ENCODE measurements at regions not wholly inside any gene's neighbourhood (a gene's known extent, or its start where the extent isn't known, plus 50 kb on each side); places are given as distances from the start of the nearest gene placed in this dataset.

- Histone ChIP-seq H3K14ac (replicated peaks; ENCODE audit: low read depth, low read length) (no peak overlapping the region), H3K4me2 (ENCODE audit: low read depth, low read length) (peak overlapping the region; percentile 55), H2BK120ac (ENCODE audit: low read depth, low read length) (no peak overlapping the region), H4K5ac (ENCODE audit: low read depth, low read length) (no peak overlapping the region), H2BK5ac (ENCODE audit: low read depth, low read length, poor library complexity, severe bottlenecking) (no peak overlapping the region), H3K56ac (ENCODE audit: extremely low read depth, insufficient read depth, low read length) (no peak overlapping the region), H4K20me1 (ENCODE audit: insufficient read depth, low read length) (no peaks in the 10 kb centered on the region), H3K9me1 (ENCODE audit: insufficient read depth, low read length) (no peaks in the 10 kb centered on the region), H3K18ac (ENCODE audit: low read depth, low read length) (no peak overlapping the region), H2BK20ac (ENCODE audit: low read depth, low read length) (no peak overlapping the region), H3K36me3 (ENCODE audit: control insufficient read depth, insufficient read depth, low read length) (no peaks in the 10 kb centered on the region), H3K27me3 (ENCODE audit: control insufficient read depth, insufficient read depth, low read length) (no peaks in the 10 kb centered on the region), H3K4me1 (ENCODE audit: control insufficient read depth, insufficient read depth, low read length) (no peaks in the 10 kb centered on the region), H3K27ac (ENCODE audit: insufficient read depth, low read length) (no peak overlapping the region), H3K9me3 (ENCODE audit: control insufficient read depth, insufficient read depth, low read length) (no peaks in the 10 kb centered on the region), H2BK15ac (ENCODE audit: low read depth, low read length) (no peak overlapping the region), H4K8ac (ENCODE audit: low read depth in 2 of 2, low read length in 2 of 2) (no peak overlapping the region), H3K23ac (ENCODE audit: low read depth, low read length) (no peak overlapping the region), H3K4me3 (ENCODE audit: insufficient read depth, low read depth, low read length) (0 out of 2 replicates have a peak overlapping the region, but pooled peaks have one; percentile 11), H3K79me1 (ENCODE audit: low read depth in 1 of 2, low read length in 2 of 2) (no peaks in the 10 kb centered on the region), H2AFZ (replicated peaks; ENCODE audit: low read length, poor library complexity) (no peak overlapping the region), H3K4ac (ENCODE audit: low read depth, low read length) (no peak overlapping the region), H2AK9ac (replicated peaks; ENCODE audit: low read depth, low read length, poor library complexity) (no peak overlapping the region), H4K91ac (ENCODE audit: insufficient read depth, low read depth, low read length) (no peak overlapping the region), H3K9ac (ENCODE audit: low read depth, low read length) (no peak overlapping the region), H2AK5ac (ENCODE audit: low read depth, low read length) (no peak overlapping the region)
- BruUV-seq (replicated peaks), result no TSS peak
- in situ Hi-C loops (cut with MboI; ENCODE audit: low sequenced_read_pairs) (loop anchor here (10.0 kb wide), 2 partner anchors 83 to 1333 kb away; no protein-coding TSS in a partner anchor), intact Hi-C loops (cut with micrococcal nuclease) (loop anchor here (1.0 kb wide), 1 partner anchor 141 kb away; no protein-coding TSS in a partner anchor), dilution Hi-C loops (cut with HindIII; ENCODE audit: low sequenced_read_pairs, unreplicated experiment) (no loop called here)
- ATAC-seq (ENCODE audit: low read depth) (peak; percentile 37), DNase-seq (no peak)
- CTCF ChIA-PET, result no interaction called here
- TF ChIP-seq USF2 (IDR thresholded peaks at IDR 0.05; ENCODE audit: low read depth, low read length), result no peak
- no peak for TF ChIP-seq RCOR1 (IDR thresholded peaks at IDR 0.05; ENCODE audit: insufficient replicate concordance, low read length)
- no peak for TF ChIP-seq MXI1 (IDR thresholded peaks at IDR 0.05; ENCODE audit: borderline replicate concordance, low read depth, low read length)
- no peak for TF ChIP-seq POLR2A (IDR thresholded peaks at IDR 0.05; ENCODE audit: low read depth, low read length)
- TF ChIP-seq RAD21 (IDR thresholded peaks at IDR 0.05; ENCODE audit: low read length), result no peak
- TF ChIP-seq CEBPB (IDR thresholded peaks at IDR 0.05; ENCODE audit: low read depth, low read length), result no peak
- TF ChIP-seq NFE2L2 (IDR thresholded peaks at IDR 0.05; ENCODE audit: low read depth, low read length), result no peak
- no peak for TF ChIP-seq MAFK (IDR thresholded peaks at IDR 0.05; ENCODE audit: low read depth, low read length)
- TF ChIP-seq BHLHE40 (IDR thresholded peaks at IDR 0.05; ENCODE audit: low read depth, low read length), result no peak
- TF ChIP-seq CHD1 (IDR thresholded peaks at IDR 0.05; ENCODE audit: low read depth, low read length), result no peak
- POLR2A ChIA-PET (ENCODE audit: unreplicated experiment), result no interaction called here
- WGBS, 2 experiments (ENCODE audit: extremely low coverage in 2 of 2, insufficient read length in 1 of 2), result 60% methylated on average over 2 of the region's 7 CpGs; no CpG with 5 or more reads in 1 of the 2 experiments
These were observed 55.8 kb upstream of the RC3H1 start for GRCh38 chr1:174077749-174078490.

All from IMR-90 (cell line).